ENCODE measurements at regions not wholly inside any gene's neighbourhood (a gene's known extent, or its start where the extent isn't known, plus 50 kb on each side); places are given as distances from the start of the nearest gene placed in this dataset.

- intact Hi-C loops (cut with DNase I) = no loop called here
- H3K9me3 ChIP-seq = no peaks in the 10 kb centered on the region
- ATAC-seq = no peak
- TF ChIP-seq CTCF (IDR thresholded peaks at IDR 0.05) = no peak
- WGBS, 2 donors = 79 to 86% methylated on average over 1 of the region's 1 CpG
- no peak overlapping the region for H3K27ac ChIP-seq
- no peak for DNase-seq
- H3K27me3 ChIP-seq = no peaks in the 10 kb centered on the region
- peaks cover 0 to 11% (median 0%) of the 10 kb centered on the region in 9 donors for H3K4me1 ChIP-seq
- no peak overlapping the region for H3K4me3 ChIP-seq
- H3K36me3 ChIP-seq = no peaks in the 10 kb centered on the region
Measured at GRCh38 chr4:73682508-73682907, 57.9 kb upstream of the CXCL8 start.

- no peak for DNase-seq
- H3K4me3 ChIP-seq = no peak overlapping the region
- no peak overlapping the region for H3K27ac ChIP-seq
- TF ChIP-seq CTCF (IDR thresholded peaks at IDR 0.05) = no peak
- H3K27me3 ChIP-seq = no peaks in the 10 kb centered on the region
- intact Hi-C loops (cut with DNase I) = no loop called here
- H3K9me3 ChIP-seq = no peaks in the 10 kb centered on the region
- no peak for ATAC-seq
- no peaks in the 10 kb centered on the region for H3K36me3 ChIP-seq
- 92 to 94% methylated on average over 4 of the region's 4 CpGs for WGBS, 2 donors
- peaks cover 0 to 11% (median 0%) of the 10 kb centered on the region in 9 donors for H3K4me1 ChIP-seq
Measured at GRCh38 chr4:73683033-73683432, 57.3 kb upstream of the CXCL8 start.

- no peak for TF ChIP-seq CTCF (IDR thresholded peaks at IDR 0.05)
- intact Hi-C loops (cut with DNase I) = no loop called here
Measured at GRCh38 chr4:73683456-73683855, 56.9 kb upstream of the CXCL8 start.

GRCh38 chr4:73684097-73684496 is 56.3 kb upstream of the CXCL8 start:
- ATAC-seq (no peak), DNase-seq (no peak)
- no peak overlapping the region for H3K27ac ChIP-seq
- intact Hi-C loops (cut with DNase I) = no loop called here
- H3K4me3 ChIP-seq = no peak overlapping the region
- TF ChIP-seq CTCF (IDR thresholded peaks at IDR 0.05) = no peak
- peaks cover 0 to 11% (median 0%) of the 10 kb centered on the region in 9 donors for H3K4me1 ChIP-seq
- no peaks in the 10 kb centered on the region for H3K27me3 ChIP-seq
- 0% methylated on average over 1 of the region's 1 CpG for whole genome bisulfite sequencing, 2 donors
- no peaks in the 10 kb centered on the region for H3K36me3 ChIP-seq
- H3K9me3 ChIP-seq = no peaks in the 10 kb centered on the region

More at GRCh38 chr4:73683456-73683855, 56.9 kb upstream of the CXCL8 start:
- 90 to 94% methylated on average over 1 of the region's 1 CpG for WGBS, 2 donors
- H3K36me3 ChIP-seq = no peaks in the 10 kb centered on the region
- H3K4me1 ChIP-seq = peaks cover 0 to 11% (median 0%) of the 10 kb centered on the region in 9 donors
- H3K27me3 ChIP-seq = no peaks in the 10 kb centered on the region
- DNase-seq (no peak), ATAC-seq (no peak)
- no peaks in the 10 kb centered on the region for H3K9me3 ChIP-seq
- no peak overlapping the region for H3K27ac ChIP-seq
- H3K4me3 ChIP-seq = no peak overlapping the region

Data from heart right ventricle (tissue), 16 donors.